Trophoblast cell (in vitro differentiated cells and primary cell): ENCODE measurements at regions not wholly inside any gene's neighbourhood (a gene's known extent, or its start where the extent isn't known, plus 50 kb on each side); places are given as distances from the start of the nearest gene placed in this dataset.

Source experiments
- DNase-seq, 2 donors: peaks; one replicate each; pipeline ENCODE4 v3.0.0-alpha.2; 2016
- H2AFZ ChIP-seq: 2 replicates; pipeline ENCODE4 v1.6.1; 2013; ENCODE audit warnings: low read length, moderate library complexity, mild to moderate bottlenecking; ENCODE audit not compliant: insufficient read depth, poor library complexity
- H2AK5ac ChIP-seq: 2 replicates; pipeline ENCODE4 v1.6.1; 2013; ENCODE audit warnings: mild to moderate bottlenecking, low read length
- H2BK120ac ChIP-seq: 2 replicates; pipeline ENCODE4 v1.6.1; 2013; ENCODE audit warnings: low read length, mild to moderate bottlenecking, moderate library complexity; ENCODE audit not compliant: insufficient read depth, poor library complexity
- H2BK12ac ChIP-seq: 2 replicates; pipeline ENCODE4 v1.6.1; 2013; ENCODE audit warnings: mild to moderate bottlenecking, low read length, moderate library complexity
- H2BK5ac ChIP-seq: 2 replicates; pipeline ENCODE4 v1.6.1; 2013; ENCODE audit warnings: low read length, low read depth, moderate library complexity, mild to moderate bottlenecking; ENCODE audit not compliant: poor library complexity
- H3K14ac ChIP-seq: 2 replicates; pipeline ENCODE4 v1.6.1; 2013; ENCODE audit warnings: mild to moderate bottlenecking, low read length
- H3K18ac ChIP-seq: 2 replicates; pipeline ENCODE4 v1.6.1; 2013; ENCODE audit warnings: mild to moderate bottlenecking, low read length
- H3K23ac ChIP-seq: 2 replicates; pipeline ENCODE4 v1.6.1; 2013; ENCODE audit warnings: low read length
- H3K27ac ChIP-seq: 2 replicates; pipeline ENCODE4 v1.5.1; 2013; ENCODE audit warnings: low read depth, mild to moderate bottlenecking, inconsistent platforms, low read length, moderate library complexity
- H3K27me3 ChIP-seq: 2 replicates; pipeline ENCODE4 v1.6.1; 2013; ENCODE audit warnings: inconsistent platforms, mild to moderate bottlenecking, low read length, moderate library complexity; ENCODE audit not compliant: insufficient read depth
- H3K36me3 ChIP-seq, 2 experiments: 1 replicate in 1 of 2; 2 replicates in 1 of 2; pipeline ENCODE4 v1.6.1; 2013; ENCODE audit warnings: low read length in 2 of 2, mild to moderate bottlenecking in 2 of 2, moderate library complexity in 1 of 2; ENCODE audit not compliant: insufficient read depth in 2 of 2, control insufficient read depth in 1 of 2
- H3K4ac ChIP-seq: 2 replicates; pipeline ENCODE4 v1.6.1; 2013; ENCODE audit warnings: low read depth, mild to moderate bottlenecking, low read length, moderate library complexity
- H3K4me1 ChIP-seq, 2 experiments: 1 replicate in 1 of 2; 2 replicates in 1 of 2; pipeline ENCODE4 v1.6.1; 2013; ENCODE audit warnings: low read length in 2 of 2, mild to moderate bottlenecking in 2 of 2, moderate library complexity in 1 of 2; ENCODE audit not compliant: insufficient read depth in 2 of 2, control insufficient read depth in 1 of 2
- H3K4me2 ChIP-seq: 2 replicates; pipeline ENCODE4 v1.6.1; 2013; ENCODE audit warnings: inconsistent platforms, mild to moderate bottlenecking, low read length, moderate library complexity
- H3K4me3 ChIP-seq: 2 replicates; pipeline ENCODE4 v1.5.1; 2013; ENCODE audit warnings: mild to moderate bottlenecking, low read depth, low read length, inconsistent platforms
- H3K79me1 ChIP-seq: one replicate; pipeline ENCODE4 v1.6.1; 2013; ENCODE audit warnings: low read length
- H3K79me2 ChIP-seq: 2 replicates; pipeline ENCODE4 v1.6.1; 2013; ENCODE audit warnings: low read length, mild to moderate bottlenecking; ENCODE audit not compliant: control insufficient read depth, insufficient read depth, poor library complexity
- H3K9ac ChIP-seq: 2 replicates; pipeline ENCODE4 v1.6.1; 2013; ENCODE audit warnings: mild to moderate bottlenecking, low read length
- H3K9me3 ChIP-seq: 2 replicates; pipeline ENCODE4 v1.6.1; 2013; ENCODE audit warnings: low read depth, mild to moderate bottlenecking, control low read depth, inconsistent platforms, low read length; ENCODE audit not compliant: insufficient read depth
- H4K12ac ChIP-seq: 2 replicates; pipeline ENCODE4 v1.6.1; 2013; ENCODE audit warnings: low read depth, mild to moderate bottlenecking, low read length, moderate library complexity
- H4K8ac ChIP-seq: 2 replicates; pipeline ENCODE4 v1.6.1; 2013; ENCODE audit warnings: low read depth, mild to moderate bottlenecking, low read length, moderate library complexity
- H4K91ac ChIP-seq: one replicate; pipeline ENCODE4 v1.6.1; 2013; ENCODE audit warnings: low read depth, mild to moderate bottlenecking, low read length, moderate library complexity
- WGBS: extraction: QIAGEN DNeasy Blood & Tissue Kit; methylation state at CpG from one replicate; pipeline ENCODE4 v1.1.7; 2013; ENCODE audit warnings: missing lambda C conversion rate; ENCODE audit not compliant: insufficient read length, insufficient coverage; ENCODE audit errors: extremely low coverage; 5-methylcytosine and 5-hydroxymethylcytosine counted together

- H3K27me3 ChIP-seq: no peaks in the 10 kb centered on the region
- no peaks in the 10 kb centered on the region for H3K36me3 ChIP-seq
- no peak overlapping the region for H2BK5ac ChIP-seq
- H3K4me2 ChIP-seq: no peak overlapping the region
- no peaks in the 10 kb centered on the region for H3K4me1 ChIP-seq
- H3K79me1 ChIP-seq: no peaks in the 10 kb centered on the region
- H2BK12ac ChIP-seq: no peak overlapping the region
- H3K27ac ChIP-seq: no peak overlapping the region
- H4K91ac ChIP-seq: no peak overlapping the region
- H3K4me3 ChIP-seq: no peak overlapping the region
- no peak overlapping the region for H3K9ac ChIP-seq
- no peak overlapping the region for H3K18ac ChIP-seq
- no peak overlapping the region for H4K8ac ChIP-seq
- no peak overlapping the region for H2AK5ac ChIP-seq
- no peaks in the 10 kb centered on the region for H3K79me2 ChIP-seq
- WGBS: no CpG with 5 or more reads among the region's 6 CpGs
- no peak overlapping the region for H3K14ac ChIP-seq
- no peak overlapping the region for H3K4ac ChIP-seq
- no peak overlapping the region for H2AFZ ChIP-seq
- peak in 1 of 2 donors; percentile 41 for DNase-seq
- H4K12ac ChIP-seq: no peak overlapping the region
- H3K23ac ChIP-seq: no peak overlapping the region
- H3K9me3 ChIP-seq: no peaks in the 10 kb centered on the region
- H2BK120ac ChIP-seq: no peak overlapping the region
These were observed 89.2 kb upstream of the WASF3 start for GRCh38 chr13:26468265-26468801.

- H3K23ac ChIP-seq: no peak overlapping the region
- H3K4me2 ChIP-seq: no peak overlapping the region
- H3K27me3 ChIP-seq: no peaks in the 10 kb centered on the region
- no peak overlapping the region for H3K9ac ChIP-seq
- H3K18ac ChIP-seq: no peak overlapping the region
- H3K79me2 ChIP-seq: no peaks in the 10 kb centered on the region
- no peak overlapping the region for H2AK5ac ChIP-seq
- peaks cover 2% of the 10 kb centered on the region for H3K9me3 ChIP-seq
- no peak overlapping the region for H3K4ac ChIP-seq
- no peak overlapping the region for H4K12ac ChIP-seq
- H3K14ac ChIP-seq: no peak overlapping the region
- no peak overlapping the region for H3K27ac ChIP-seq
- peaks cover 2 to 4% of the 10 kb centered on the region in 2 experiments for H3K4me1 ChIP-seq
- no peak overlapping the region for H4K91ac ChIP-seq
- no CpG with 5 or more reads among the region's 4 CpGs for WGBS
- no peak overlapping the region for H2AFZ ChIP-seq
- H2BK12ac ChIP-seq: no peak overlapping the region
- DNase-seq: peak in 1 of 2 donors; percentile 59
- no peak overlapping the region for H2BK120ac ChIP-seq
- peaks cover 2% of the 10 kb centered on the region for H3K79me1 ChIP-seq
- H4K8ac ChIP-seq: no peak overlapping the region
- no peak overlapping the region for H3K4me3 ChIP-seq
- H2BK5ac ChIP-seq: no peak overlapping the region
- no peaks in the 10 kb centered on the region for H3K36me3 ChIP-seq
These were observed 87.9 kb upstream of the WASF3 start for GRCh38 chr13:26469602-26470001.

DNA sequence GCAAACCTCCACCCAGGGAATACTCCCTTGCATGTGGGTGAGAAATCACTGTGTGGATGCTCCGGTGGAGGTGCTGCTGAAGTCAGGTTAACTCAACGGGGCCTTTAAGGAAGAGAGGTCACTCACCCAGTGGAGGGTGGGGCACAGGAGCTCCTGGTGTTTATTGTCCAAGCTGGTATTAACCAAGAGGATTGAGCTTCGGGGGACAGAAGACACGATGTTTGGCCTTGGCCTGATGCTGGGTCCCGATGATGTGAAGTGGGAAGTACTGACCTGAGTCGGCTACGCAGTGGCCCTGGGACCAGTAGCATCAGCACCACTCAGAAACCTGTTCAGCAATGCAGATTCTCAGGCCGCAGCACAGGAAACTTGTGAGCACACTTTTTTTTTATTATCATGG is 85.7 kb upstream of the WASF3 start:
- Histone ChIP-seq H3K79me2 (peaks cover 6% of the 10 kb centered on the region), H3K4me2 (no peak overlapping the region), H3K27ac (no peak overlapping the region), H3K4me3 (no peak overlapping the region), H3K4ac (no peak overlapping the region), H3K79me1 (peaks cover 19% of the 10 kb centered on the region), H3K9me3 (peaks cover 2% of the 10 kb centered on the region), H3K36me3 (no peaks in the 10 kb centered on the region), H2BK5ac (no peak overlapping the region), H2BK120ac (no peak overlapping the region), H2AFZ (no peak overlapping the region), H2AK5ac (no peak overlapping the region), H3K4me1 (peaks cover 8 to 14% of the 10 kb centered on the region in 2 experiments), H4K91ac (no peak overlapping the region), H3K23ac (no peak overlapping the region), H3K14ac (no peak overlapping the region), H3K18ac (no peak overlapping the region), H4K8ac (no peak overlapping the region), H2BK12ac (no peak overlapping the region), H3K27me3 (no peaks in the 10 kb centered on the region), H4K12ac (no peak overlapping the region), H3K9ac (no peak overlapping the region)
- no CpG with 5 or more reads among the region's 8 CpGs for WGBS
- no peak for DNase-seq

GRCh38 chr13:26473571-26474230 is 83.8 kb upstream of the WASF3 start:
- no peak overlapping the region for H3K4me3 ChIP-seq
- H3K27ac ChIP-seq: no peak overlapping the region
- no peak overlapping the region for H3K18ac ChIP-seq
- H3K79me1 ChIP-seq: peaks cover 22% of the 10 kb centered on the region
- peak overlapping the region; percentile 78 for H2BK12ac ChIP-seq
- no peak overlapping the region for H3K14ac ChIP-seq
- no peak overlapping the region for H2AFZ ChIP-seq
- no peak overlapping the region for H2AK5ac ChIP-seq
- peak overlapping the region; percentile 33 for H4K91ac ChIP-seq
- no peak overlapping the region for H2BK120ac ChIP-seq
- no peak overlapping the region for H4K8ac ChIP-seq
- H3K4ac ChIP-seq: no peak overlapping the region
- H4K12ac ChIP-seq: no peak overlapping the region
- no CpG with 5 or more reads among the region's 5 CpGs for WGBS
- H3K36me3 ChIP-seq: no peaks in the 10 kb centered on the region
- peaks cover 2% of the 10 kb centered on the region for H3K9me3 ChIP-seq
- peaks cover 7% of the 10 kb centered on the region for H3K79me2 ChIP-seq
- H3K9ac ChIP-seq: no peak overlapping the region
- H3K4me2 ChIP-seq: no peak overlapping the region
- no peak overlapping the region for H2BK5ac ChIP-seq
- no peaks in the 10 kb centered on the region for H3K27me3 ChIP-seq
- DNase-seq: peak; percentile 55 to 82
- H3K4me1 ChIP-seq: peaks cover 13 to 20% of the 10 kb centered on the region in 2 experiments
- no peak overlapping the region for H3K23ac ChIP-seq
